ENCODE measurements at regions not wholly inside any gene's neighbourhood (a gene's known extent, or its start where the extent isn't known, plus 50 kb on each side); places are given as distances from the start of the nearest gene placed in this dataset.

GRCh38 chr3:65017359-65017758 is 329.6 kb upstream of the ADAMTS9 start:
- TF ChIP-seq SMC3 (IDR thresholded peaks at IDR 0.05; ENCODE audit: low read depth, low read length) (no peak), RCOR1 (IDR thresholded peaks at IDR 0.05; ENCODE audit: low read length) (no peak), ELF1 (IDR thresholded peaks at IDR 0.05) (no peak), CTCF (IDR thresholded peaks at IDR 0.05) (no peak), MXI1 (IDR thresholded peaks at IDR 0.05; ENCODE audit: low read depth, low read length) (no peak), POLR2AphosphoS5 (IDR thresholded peaks at IDR 0.05; ENCODE audit: low read depth, low read length) (no peak), EP300 (IDR thresholded peaks at IDR 0.05; ENCODE audit: borderline replicate concordance in 1 of 2, low read depth in 1 of 2, low read length in 1 of 2) (no peak), FOXM1 (IDR thresholded peaks at IDR 0.05; ENCODE audit: low read depth) (no peak), NRF1 (IDR thresholded peaks at IDR 0.05; ENCODE audit: low read depth, low read length) (no peak), RAD21 (IDR thresholded peaks at IDR 0.05; ENCODE audit: low read length) (no peak)
- TF ChIP-seq, protein P1, sequence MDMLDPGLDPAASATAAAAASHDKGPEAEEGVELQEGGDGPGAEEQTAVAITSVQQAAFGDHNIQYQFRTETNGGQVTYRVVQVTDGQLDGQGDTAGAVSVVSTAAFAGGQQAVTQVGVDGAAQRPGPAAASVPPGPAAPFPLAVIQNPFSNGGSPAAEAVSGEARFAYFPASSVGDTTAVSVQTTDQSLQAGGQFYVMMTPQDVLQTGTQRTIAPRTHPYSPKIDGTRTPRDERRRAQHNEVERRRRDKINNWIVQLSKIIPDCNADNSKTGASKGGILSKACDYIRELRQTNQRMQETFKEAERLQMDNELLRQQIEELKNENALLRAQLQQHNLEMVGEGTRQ (IDR thresholded peaks at IDR 0.05; ENCODE audit: borderline replicate concordance, low read depth, low read length) = no peak
